ENCODE measurements at regions not wholly inside any gene's neighbourhood (a gene's known extent, or its start where the extent isn't known, plus 50 kb on each side); places are given as distances from the start of the nearest gene placed in this dataset.

- Mint-ChIP-seq H3K9me3 (no peaks in the 10 kb centered on the region), H3K4me3 (no peak overlapping the region), H3K4me1 (ENCODE audit: unreplicated experiment) (no peaks in the 10 kb centered on the region), H3K36me3 (no peaks in the 10 kb centered on the region), H3K27me3 (peaks cover 3% of the 10 kb centered on the region), H3K27ac (no peak overlapping the region)
- no peak for TF ChIP-seq CTCF (conservative IDR thresholded peaks at IDR 0.05)
- no peak for DNase-seq (ENCODE audit: extremely low spot score, unreplicated experiment)
Measured at GRCh38 chr6:117191009-117191408, 74.3 kb upstream of the VGLL2 start.

DNA sequence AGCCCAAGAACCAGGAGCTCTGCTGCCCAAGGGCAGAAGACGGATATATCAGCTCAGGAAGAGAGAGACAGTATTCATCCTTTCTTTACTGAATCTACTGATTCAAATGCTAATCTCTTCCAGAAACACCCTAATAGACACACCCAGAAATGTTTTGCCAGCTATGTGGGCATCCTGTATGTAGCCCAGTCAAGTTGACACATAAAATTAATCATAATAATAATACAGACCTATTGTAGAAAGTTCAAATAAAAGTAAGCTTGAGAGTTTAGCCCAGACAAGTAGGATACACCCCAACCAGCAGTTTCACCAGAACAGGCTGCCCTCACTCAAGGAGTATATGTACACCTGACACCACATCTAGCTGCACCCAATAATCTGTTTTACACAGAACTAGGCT lies 73.9 kb upstream of the VGLL2 start:
- Mint-ChIP-seq H3K4me3 (no peak overlapping the region), H3K36me3 (no peaks in the 10 kb centered on the region), H3K27me3 (peaks cover 3% of the 10 kb centered on the region), H3K4me1 (ENCODE audit: unreplicated experiment) (no peaks in the 10 kb centered on the region), H3K9me3 (no peaks in the 10 kb centered on the region), H3K27ac (no peak overlapping the region)
- no peak for TF ChIP-seq CTCF (conservative IDR thresholded peaks at IDR 0.05)
- DNase-seq (ENCODE audit: extremely low spot score, unreplicated experiment): no peak

- no peak for DNase-seq (ENCODE audit: extremely low spot score, unreplicated experiment)
- Mint-ChIP-seq H3K36me3 (no peaks in the 10 kb centered on the region), H3K27ac (no peak overlapping the region)
Measured at GRCh38 chr6:117194271-117194670, 71.1 kb upstream of the VGLL2 start.

GRCh38 chr6:117194978-117195377 lies 70.4 kb upstream of the VGLL2 start:
- Mint-ChIP-seq H3K36me3 (no peaks in the 10 kb centered on the region), H3K9me3 (no peaks in the 10 kb centered on the region), H3K4me3 (no peak overlapping the region), H3K27ac (no peak overlapping the region), H3K4me1 (ENCODE audit: unreplicated experiment) (no peaks in the 10 kb centered on the region), H3K27me3 (peaks cover 3% of the 10 kb centered on the region)
- DNase-seq (ENCODE audit: extremely low spot score, unreplicated experiment): no peak
- no peak for TF ChIP-seq CTCF (conservative IDR thresholded peaks at IDR 0.05)

More at GRCh38 chr6:117194271-117194670, 71.1 kb upstream of the VGLL2 start:
- Mint-ChIP-seq H3K27me3 (peaks cover 3% of the 10 kb centered on the region), H3K9me3 (no peaks in the 10 kb centered on the region), H3K4me1 (ENCODE audit: unreplicated experiment) (no peaks in the 10 kb centered on the region), H3K4me3 (no peak overlapping the region)
- no peak for TF ChIP-seq CTCF (conservative IDR thresholded peaks at IDR 0.05)

DNA sequence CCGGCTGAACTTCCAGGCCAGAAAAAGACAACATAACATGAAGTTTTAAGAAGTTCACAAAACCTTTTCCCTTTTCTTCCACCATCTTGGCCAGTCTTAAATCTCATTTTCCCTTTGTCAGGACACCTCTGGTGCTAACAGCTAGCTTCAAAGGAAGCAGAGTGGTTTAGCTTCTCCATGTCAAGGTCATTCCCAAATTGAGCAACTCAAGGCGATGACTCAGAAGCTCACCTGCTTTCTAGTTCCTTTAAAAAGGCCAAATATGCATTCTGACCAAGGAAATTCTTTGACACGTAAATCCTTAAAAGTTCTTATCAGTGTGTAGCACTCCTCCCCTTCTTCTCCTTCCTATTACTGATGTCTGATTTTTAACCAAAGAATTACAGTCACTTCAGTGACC lies 69.6 kb upstream of the VGLL2 start:
- no peak for DNase-seq (ENCODE audit: extremely low spot score, unreplicated experiment)
- Mint-ChIP-seq H3K4me1 (ENCODE audit: unreplicated experiment) (no peaks in the 10 kb centered on the region), H3K27ac (no peak overlapping the region), H3K36me3 (no peaks in the 10 kb centered on the region), H3K27me3 (peaks cover 3% of the 10 kb centered on the region), H3K4me3 (no peak overlapping the region), H3K9me3 (no peaks in the 10 kb centered on the region)
- no peak for TF ChIP-seq CTCF (conservative IDR thresholded peaks at IDR 0.05)

DNA sequence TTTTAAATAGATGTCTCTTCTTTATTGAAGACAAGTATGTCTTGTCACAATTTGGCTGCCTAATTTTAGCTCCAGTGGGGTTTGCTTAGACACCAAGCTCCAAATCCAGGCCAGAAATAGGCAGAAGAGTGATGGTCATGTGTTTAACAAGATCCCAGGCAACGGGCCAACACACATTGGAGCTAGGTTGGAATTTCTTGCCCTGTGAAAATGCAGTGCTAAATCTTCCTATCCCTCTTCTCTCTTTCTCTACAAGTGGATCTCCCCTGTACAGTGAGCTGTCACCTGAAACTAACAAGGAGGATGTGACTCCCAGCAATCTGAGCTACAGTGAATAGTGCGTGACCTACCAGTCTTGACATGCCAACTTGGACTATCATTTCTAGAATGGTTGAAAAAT lies 65.3 kb upstream of the VGLL2 start:
- H3K36me3 Mint-ChIP-seq: no peaks in the 10 kb centered on the region
- no peaks in the 10 kb centered on the region for H3K4me1 Mint-ChIP-seq (ENCODE audit: unreplicated experiment)
- no peak for TF ChIP-seq CTCF (conservative IDR thresholded peaks at IDR 0.05)
- DNase-seq (ENCODE audit: extremely low spot score, unreplicated experiment): no peak
- H3K27ac Mint-ChIP-seq: no peak overlapping the region
- H3K27me3 Mint-ChIP-seq: no peaks in the 10 kb centered on the region
- no peaks in the 10 kb centered on the region for H3K9me3 Mint-ChIP-seq
- no peak overlapping the region for H3K4me3 Mint-ChIP-seq
